ENCODE measurements at regions not wholly inside any gene's neighbourhood (a gene's known extent, or its start where the extent isn't known, plus 50 kb on each side); places are given as distances from the start of the nearest gene placed in this dataset.
"Not testable (repeated sequence)": the region's sequence is repeated elsewhere in the genome, so short reads cannot be mapped to it uniquely, and the experiment has no call there.

- Histone ChIP-seq H3K4me1 (ENCODE audit: control insufficient read depth in 1 of 2, insufficient read depth in 1 of 2, low read depth in 1 of 2, low read length in 1 of 2) (no peaks in the 10 kb centered on the region), H3K27me3 (no peaks in the 10 kb centered on the region), H3K9me3 (no peaks in the 10 kb centered on the region), H3K27ac (no peak overlapping the region), H3K4me3 (ENCODE audit: low read depth in 1 of 2, low read length in 1 of 2) (no peak overlapping the region), H3K36me3 (no peaks in the 10 kb centered on the region)
- no peak for TF ChIP-seq CTCF (IDR thresholded peaks at IDR 0.05)
These were observed 105.3 kb upstream of the ZEB2 start for GRCh38 chr2:144625226-144625625.

- no peak for TF ChIP-seq CTCF (IDR thresholded peaks at IDR 0.05)
- H3K27ac ChIP-seq: no peak overlapping the region
- H3K9me3 ChIP-seq: no peaks in the 10 kb centered on the region
- H3K27me3 ChIP-seq: no peaks in the 10 kb centered on the region
- H3K36me3 ChIP-seq: no peaks in the 10 kb centered on the region
- H3K4me3 ChIP-seq (ENCODE audit: low read depth in 1 of 2, low read length in 1 of 2): no peak overlapping the region
- H3K4me1 ChIP-seq (ENCODE audit: control insufficient read depth in 1 of 2, insufficient read depth in 1 of 2, low read depth in 1 of 2, low read length in 1 of 2): no peaks in the 10 kb centered on the region
These were observed 104.5 kb upstream of the ZEB2 start for GRCh38 chr2:144624451-144624850.

- H3K36me3 ChIP-seq; H3K27me3 ChIP-seq; H3K4me3 ChIP-seq (ENCODE audit: low read depth in 1 of 2, low read length in 1 of 2); H3K4me1 ChIP-seq (ENCODE audit: control insufficient read depth in 1 of 2, insufficient read depth in 1 of 2, low read depth in 1 of 2, low read length in 1 of 2); H3K9me3 ChIP-seq; H3K27ac ChIP-seq: not testable (repeated sequence)
These were observed 102.5 kb upstream of the ZEB2 start for GRCh38 chr2:144622373-144622772.

- Histone ChIP-seq H3K36me3 (no peaks in the 10 kb centered on the region), H3K4me3 (ENCODE audit: low read depth in 1 of 2, low read length in 1 of 2) (no peak overlapping the region), H3K27me3 (no peaks in the 10 kb centered on the region), H3K4me1 (ENCODE audit: control insufficient read depth in 1 of 2, insufficient read depth in 1 of 2, low read depth in 1 of 2, low read length in 1 of 2) (no peaks in the 10 kb centered on the region), H3K27ac (no peak overlapping the region), H3K9me3 (no peaks in the 10 kb centered on the region)
- no peak for TF ChIP-seq CTCF (IDR thresholded peaks at IDR 0.05)
These were observed 101.3 kb upstream of the ZEB2 start for GRCh38 chr2:144621266-144621665.

- Histone ChIP-seq H3K4me3 (ENCODE audit: low read depth in 1 of 2, low read length in 1 of 2) (no peak overlapping the region), H3K36me3 (no peaks in the 10 kb centered on the region), H3K4me1 (ENCODE audit: control insufficient read depth in 1 of 2, insufficient read depth in 1 of 2, low read depth in 1 of 2, low read length in 1 of 2) (no peaks in the 10 kb centered on the region), H3K9me3 (no peaks in the 10 kb centered on the region), H3K27ac (no peak overlapping the region), H3K27me3 (no peaks in the 10 kb centered on the region)
- TF ChIP-seq CTCF (IDR thresholded peaks at IDR 0.05): no peak
These were observed 99.8 kb upstream of the ZEB2 start for GRCh38 chr2:144619760-144620159.

- not testable (repeated sequence) for H3K4me1 ChIP-seq (ENCODE audit: control insufficient read depth in 1 of 2, insufficient read depth in 1 of 2, low read depth in 1 of 2, low read length in 1 of 2); H3K9me3 ChIP-seq; H3K27ac ChIP-seq; H3K27me3 ChIP-seq; H3K36me3 ChIP-seq; H3K4me3 ChIP-seq (ENCODE audit: low read depth in 1 of 2, low read length in 1 of 2)
These were observed 97.3 kb upstream of the ZEB2 start for GRCh38 chr2:144617171-144617570.

Data from neutrophil (primary cell).